Keratinocyte (primary cell): ENCODE measurements at regions not wholly inside any gene's neighbourhood (a gene's known extent, or its start where the extent isn't known, plus 50 kb on each side); places are given as distances from the start of the nearest gene placed in this dataset.

Experiments
- DNase-seq: peaks from one replicate; pipeline ENCODE4 v3.0.0-alpha.2; 2011; ENCODE audit warnings: low read depth, missing footprints, low spot score
- FAIRE-seq: peaks from 2 replicates; lab custom pipeline; 2011; peaks lifted over from hg19 to GRCh38; lab: Jason Lieb, UNC
- H2AFZ ChIP-seq: 2 replicates; pipeline ENCODE4 v1.6.0; 2012; ENCODE audit warnings: low read length, control low read depth, inconsistent platforms; ENCODE audit not compliant: control insufficient read depth
- H3K27ac ChIP-seq: 2 replicates; pipeline ENCODE4 v1.5.1; 2011; ENCODE audit warnings: low read length; ENCODE audit not compliant: control insufficient read depth, insufficient read depth
- H3K27me3 ChIP-seq: 3 replicates; pipeline ENCODE4 v1.6.0; 2011; ENCODE audit warnings: low read length; ENCODE audit not compliant: control insufficient read depth, insufficient read depth; ENCODE audit errors: extremely low read depth
- H3K36me3 ChIP-seq, 2 experiments: 2 replicates in 1 of 2; 3 replicates in 1 of 2; pipeline ENCODE4 v1.5.1; 2011; ENCODE audit warnings: low read length in 2 of 2, mild to moderate bottlenecking in 1 of 2; ENCODE audit not compliant: control insufficient read depth in 2 of 2, insufficient read depth in 2 of 2; ENCODE audit errors: extremely low read depth in 1 of 2
- H3K4me1 ChIP-seq: 3 replicates; pipeline ENCODE4 v1.5.1; 2011; ENCODE audit warnings: low read length; ENCODE audit not compliant: control insufficient read depth, insufficient read depth; ENCODE audit errors: extremely low read depth
- H3K4me2 ChIP-seq: 3 replicates; pipeline ENCODE4 v1.6.0; 2011; ENCODE audit warnings: low read depth, low read length; ENCODE audit not compliant: control insufficient read depth, insufficient read depth; ENCODE audit errors: extremely low read depth
- H3K4me3 ChIP-seq, 3 experiments: fragments of 200-600 bp in 1 of 3; sonication (generic) in 1 of 3; 2 replicates in 2 of 3; 3 replicates in 1 of 3; pipeline ENCODE4 v1.5.1; 2011 to 2016; ENCODE audit warnings: low read length in 3 of 3, mild to moderate bottlenecking in 3 of 3, control low read depth in 2 of 3, inconsistent platforms in 1 of 3, low read depth in 1 of 3, mixed read lengths in 1 of 3, mixed run types in 1 of 3, moderate library complexity in 1 of 3; ENCODE audit not compliant: control insufficient read depth in 2 of 3, insufficient read depth in 2 of 3; ENCODE audit errors: extremely low read depth in 1 of 3
- H3K79me2 ChIP-seq: 2 replicates; pipeline ENCODE4 v1.6.0; 2012; ENCODE audit warnings: low read length; ENCODE audit not compliant: control insufficient read depth, insufficient read depth
- H3K9ac ChIP-seq: 3 replicates; pipeline ENCODE4 v1.6.0; 2011; ENCODE audit warnings: low read length; ENCODE audit not compliant: control insufficient read depth, insufficient read depth; ENCODE audit errors: extremely low read depth
- H3K9me1 ChIP-seq: 3 replicates; pipeline ENCODE4 v1.6.0; 2011; ENCODE audit warnings: low read length; ENCODE audit not compliant: control insufficient read depth, insufficient read depth; ENCODE audit errors: extremely low read depth
- H3K9me3 ChIP-seq: 2 replicates; pipeline ENCODE4 v1.5.1; 2012; ENCODE audit warnings: low read depth, low read length; ENCODE audit not compliant: control insufficient read depth
- H4K20me1 ChIP-seq: 3 replicates; pipeline ENCODE4 v1.6.0; 2011; ENCODE audit warnings: low read length; ENCODE audit not compliant: control insufficient read depth, insufficient read depth; ENCODE audit errors: extremely low read depth
- EZH2 ChIP-seq: IDR thresholded peaks from one replicate; pipeline ENCODE4 v1.6.1; 2012; ENCODE audit warnings: inconsistent platforms, mild to moderate bottlenecking, low read length, moderate library complexity
- dilution Hi-C: fragments of 300-500 bp; cut with MboI; formaldehyde crosslinking; loops from one replicate; pipeline ENCODE4 v1.7.0; 2020; ENCODE audit warnings: low sequenced_read_pairs; ENCODE audit not compliant: extremely low pct_ligation_motif_present
- TF ChIP-seq, protein P1 (sequence below), 3 experiments: IDR thresholded peaks in 1 of 3; conservative IDR thresholded peaks in 1 of 3; optimal IDR thresholded peaks in 1 of 3; 2 replicates in 2 of 3; 3 replicates in 1 of 3; pipeline versions ENCODE3 to v1.5.1; 2011; ENCODE audit warnings: low read length in 3 of 3, mild to moderate bottlenecking in 3 of 3, moderate library complexity in 2 of 3, control low read depth in 1 of 3, inconsistent platforms in 1 of 3; ENCODE audit not compliant: insufficient read depth in 2 of 3; ENCODE audit errors: extremely low read depth in 1 of 3

DNA sequence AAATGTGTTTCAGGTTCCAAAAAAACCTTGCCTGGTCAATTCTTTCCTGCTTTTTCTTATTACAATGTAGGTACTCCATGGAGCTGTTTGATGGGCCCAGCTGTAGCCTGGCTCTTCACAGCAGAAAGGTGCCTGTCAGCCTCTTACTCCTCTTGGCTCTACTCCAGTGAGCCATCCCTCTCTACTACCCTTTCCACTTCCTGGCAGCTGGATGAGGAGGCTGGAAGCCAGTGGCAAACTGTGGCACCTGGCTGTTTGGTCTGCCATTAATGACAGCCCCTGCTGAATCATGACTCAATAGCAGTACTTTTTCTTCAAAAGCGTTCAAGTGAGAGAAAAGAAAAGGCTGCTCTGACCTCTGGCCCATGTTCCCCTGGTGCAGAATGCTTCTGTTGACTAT, 618.1 kb downstream of the PYDC2 start:
- no peak overlapping the region for H2AFZ ChIP-seq

DNA sequence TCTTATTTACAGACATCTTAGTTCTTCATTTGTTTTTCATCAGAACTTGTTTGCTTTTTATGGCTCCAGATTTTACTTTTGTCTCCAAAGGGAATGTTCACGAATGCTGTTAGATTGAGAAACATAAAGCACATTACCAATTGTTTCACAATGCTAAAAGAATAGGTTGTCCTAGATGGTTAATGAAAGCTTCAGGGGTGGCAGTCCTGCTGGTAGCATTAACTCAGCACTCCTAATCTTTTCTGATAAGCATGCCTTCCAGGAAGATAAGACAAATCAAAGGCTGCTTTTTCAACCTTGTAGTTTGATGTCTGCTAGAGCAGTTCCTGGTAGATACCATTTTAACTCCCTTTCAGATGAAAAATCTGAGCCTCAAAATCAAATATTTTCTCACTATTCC, 619.4 kb downstream of the PYDC2 start:
- FAIRE-seq = no peak
- H3K4me1 ChIP-seq = no peaks in the 10 kb centered on the region
- H3K4me3 ChIP-seq = no peak overlapping the region
- H3K4me2 ChIP-seq = no peak overlapping the region
- dilution Hi-C loops = no loop called here
- no peak overlapping the region for H2AFZ ChIP-seq
- no peaks in the 10 kb centered on the region for H3K9me3 ChIP-seq
- H3K9ac ChIP-seq = no peak overlapping the region
- H3K36me3 ChIP-seq = no peaks in the 10 kb centered on the region
- H3K9me1 ChIP-seq = no peaks in the 10 kb centered on the region
- H3K27ac ChIP-seq = no peak overlapping the region
- H3K79me2 ChIP-seq = no peaks in the 10 kb centered on the region
- H4K20me1 ChIP-seq = no peaks in the 10 kb centered on the region
- TF ChIP-seq, protein P1, sequence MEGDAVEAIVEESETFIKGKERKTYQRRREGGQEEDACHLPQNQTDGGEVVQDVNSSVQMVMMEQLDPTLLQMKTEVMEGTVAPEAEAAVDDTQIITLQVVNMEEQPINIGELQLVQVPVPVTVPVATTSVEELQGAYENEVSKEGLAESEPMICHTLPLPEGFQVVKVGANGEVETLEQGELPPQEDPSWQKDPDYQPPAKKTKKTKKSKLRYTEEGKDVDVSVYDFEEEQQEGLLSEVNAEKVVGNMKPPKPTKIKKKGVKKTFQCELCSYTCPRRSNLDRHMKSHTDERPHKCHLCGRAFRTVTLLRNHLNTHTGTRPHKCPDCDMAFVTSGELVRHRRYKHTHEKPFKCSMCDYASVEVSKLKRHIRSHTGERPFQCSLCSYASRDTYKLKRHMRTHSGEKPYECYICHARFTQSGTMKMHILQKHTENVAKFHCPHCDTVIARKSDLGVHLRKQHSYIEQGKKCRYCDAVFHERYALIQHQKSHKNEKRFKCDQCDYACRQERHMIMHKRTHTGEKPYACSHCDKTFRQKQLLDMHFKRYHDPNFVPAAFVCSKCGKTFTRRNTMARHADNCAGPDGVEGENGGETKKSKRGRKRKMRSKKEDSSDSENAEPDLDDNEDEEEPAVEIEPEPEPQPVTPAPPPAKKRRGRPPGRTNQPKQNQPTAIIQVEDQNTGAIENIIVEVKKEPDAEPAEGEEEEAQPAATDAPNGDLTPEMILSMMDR (optimal IDR thresholded peaks at IDR 0.05 in 1 of 3, IDR thresholded peaks at IDR 0.05 in 1 of 3, conservative IDR thresholded peaks at IDR 0.05 in 1 of 3; ENCODE audit: extremely low read depth in 1 of 3, insufficient read depth in 2 of 3, low read length in 3 of 3) = no peak
- no peak for TF ChIP-seq EZH2
- H3K27me3 ChIP-seq = no peaks in the 10 kb centered on the region
- no peak for DNase-seq

More for the DNA sequence above, 618.1 kb downstream of the PYDC2 start:
- H3K27ac ChIP-seq = no peak overlapping the region
- no peaks in the 10 kb centered on the region for H3K36me3 ChIP-seq
- no peaks in the 10 kb centered on the region for H3K9me1 ChIP-seq
- no peaks in the 10 kb centered on the region for H3K9me3 ChIP-seq
- TF ChIP-seq, protein P1 (optimal IDR thresholded peaks at IDR 0.05 in 1 of 3, IDR thresholded peaks at IDR 0.05 in 1 of 3, conservative IDR thresholded peaks at IDR 0.05 in 1 of 3; ENCODE audit: extremely low read depth in 1 of 3, insufficient read depth in 2 of 3, low read length in 3 of 3) = no peak
- no peak for TF ChIP-seq EZH2
- no peak overlapping the region for H3K4me3 ChIP-seq
- dilution Hi-C loops = no loop called here
- H3K27me3 ChIP-seq = no peaks in the 10 kb centered on the region
- H3K4me2 ChIP-seq = no peak overlapping the region
- no peak overlapping the region for H3K9ac ChIP-seq
- FAIRE-seq (no peak), DNase-seq (no peak)
- no peaks in the 10 kb centered on the region for H4K20me1 ChIP-seq
- H3K79me2 ChIP-seq = no peaks in the 10 kb centered on the region
- no peaks in the 10 kb centered on the region for H3K4me1 ChIP-seq
